Lower lobe of right lung (tissue), 2 donors: ENCODE measurements at regions not wholly inside any gene's neighbourhood (a gene's known extent, or its start where the extent isn't known, plus 50 kb on each side); places are given as distances from the start of the nearest gene placed in this dataset.

Experiments used
- ATAC-seq, 2 donors: fragments of 200-7000 bp; cut with Tn5 transposase; one replicate each; pipeline ENCODE4 v1.9.1; 2020 to 2022; ENCODE audit warnings: mild to moderate bottlenecking in 2 of 2, moderate library complexity in 2 of 2
- DNase-seq: peaks from one replicate; pipeline ENCODE4 v3.0.0-alpha.2; 2020
- H3K27ac ChIP-seq: fragments of 200-600 bp; one replicate; pipeline ENCODE4 v1.8.0; 2022
- H3K27me3 ChIP-seq: fragments of 200-600 bp; one replicate; pipeline ENCODE4 v1.8.0; 2022; ENCODE audit warnings: low read depth
- H3K36me3 ChIP-seq: fragments of 200-600 bp; one replicate; pipeline ENCODE4 v1.8.0; 2022; ENCODE audit warnings: mild to moderate bottlenecking
- H3K4me1 ChIP-seq: fragments of 200-600 bp; one replicate; pipeline ENCODE4 v1.8.0; 2022
- H3K4me3 ChIP-seq: fragments of 200-600 bp; one replicate; pipeline ENCODE4 v1.8.0; 2022; ENCODE audit warnings: mild to moderate bottlenecking
- H3K9me3 ChIP-seq: fragments of 200-600 bp; one replicate; pipeline ENCODE4 v1.8.0; 2022
- intact Hi-C: fragments of 100-400 bp; cut with DNase I; formaldehyde crosslinking; loops from one replicate; pipeline ENCODE4 v1.11.0; 2022
- TF ChIP-seq, protein P1 (sequence below): fragments of 200-600 bp; IDR thresholded peaks from one replicate; pipeline ENCODE4 v1.8.0; 2022; ENCODE audit warnings: antibody characterized with exemption, mild to moderate bottlenecking
- donor health status: DM: no; HTN: yes; CAD: no; lungs with severe emphysema.

DNA sequence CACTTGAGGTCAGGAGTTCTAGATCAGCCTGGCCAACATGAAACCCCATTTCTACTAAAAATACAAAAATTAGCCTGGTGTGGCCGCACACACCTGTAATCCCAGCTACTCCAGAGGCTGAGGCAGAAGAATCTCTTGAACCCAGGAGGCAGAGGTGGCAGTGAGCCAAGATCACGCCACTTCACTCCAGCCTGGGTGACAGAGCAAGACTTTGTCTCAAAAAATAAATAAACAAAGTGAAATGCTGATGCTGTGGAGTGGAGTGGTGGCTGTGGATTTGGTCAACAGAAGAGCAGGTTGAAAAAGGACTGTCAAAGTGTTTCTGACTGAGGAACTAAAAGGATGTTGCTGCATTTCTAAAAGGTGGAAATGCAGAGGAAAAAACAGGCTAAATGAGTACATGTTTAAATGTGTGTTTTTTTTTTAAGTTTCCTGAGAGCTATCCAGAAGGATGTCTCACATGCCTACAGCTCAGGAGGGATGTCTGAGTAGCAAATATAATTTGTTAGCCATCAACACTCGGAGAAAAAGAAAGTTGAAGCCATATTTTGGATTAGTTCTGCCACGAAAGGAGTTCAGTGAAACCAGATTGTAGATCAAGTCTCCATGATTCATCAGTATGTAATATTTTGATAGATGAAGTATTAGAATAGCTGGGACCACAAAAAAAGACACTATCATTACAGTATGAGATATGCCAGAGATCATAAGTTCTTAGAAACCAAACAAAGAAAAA, 621.1 kb upstream of the ADGRB3 start:
- Histone ChIP-seq H3K4me3 (no peak overlapping the region), H3K4me1 (no peaks in the 10 kb centered on the region), H3K9me3 (no peaks in the 10 kb centered on the region), H3K27me3 (no peaks in the 10 kb centered on the region), H3K27ac (no peak overlapping the region), H3K36me3 (no peaks in the 10 kb centered on the region)
- ATAC-seq = no peak
- TF ChIP-seq, protein P1, sequence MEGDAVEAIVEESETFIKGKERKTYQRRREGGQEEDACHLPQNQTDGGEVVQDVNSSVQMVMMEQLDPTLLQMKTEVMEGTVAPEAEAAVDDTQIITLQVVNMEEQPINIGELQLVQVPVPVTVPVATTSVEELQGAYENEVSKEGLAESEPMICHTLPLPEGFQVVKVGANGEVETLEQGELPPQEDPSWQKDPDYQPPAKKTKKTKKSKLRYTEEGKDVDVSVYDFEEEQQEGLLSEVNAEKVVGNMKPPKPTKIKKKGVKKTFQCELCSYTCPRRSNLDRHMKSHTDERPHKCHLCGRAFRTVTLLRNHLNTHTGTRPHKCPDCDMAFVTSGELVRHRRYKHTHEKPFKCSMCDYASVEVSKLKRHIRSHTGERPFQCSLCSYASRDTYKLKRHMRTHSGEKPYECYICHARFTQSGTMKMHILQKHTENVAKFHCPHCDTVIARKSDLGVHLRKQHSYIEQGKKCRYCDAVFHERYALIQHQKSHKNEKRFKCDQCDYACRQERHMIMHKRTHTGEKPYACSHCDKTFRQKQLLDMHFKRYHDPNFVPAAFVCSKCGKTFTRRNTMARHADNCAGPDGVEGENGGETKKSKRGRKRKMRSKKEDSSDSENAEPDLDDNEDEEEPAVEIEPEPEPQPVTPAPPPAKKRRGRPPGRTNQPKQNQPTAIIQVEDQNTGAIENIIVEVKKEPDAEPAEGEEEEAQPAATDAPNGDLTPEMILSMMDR = no peak
- DNase-seq = no peak
- intact Hi-C loops = no loop called here

DNA sequence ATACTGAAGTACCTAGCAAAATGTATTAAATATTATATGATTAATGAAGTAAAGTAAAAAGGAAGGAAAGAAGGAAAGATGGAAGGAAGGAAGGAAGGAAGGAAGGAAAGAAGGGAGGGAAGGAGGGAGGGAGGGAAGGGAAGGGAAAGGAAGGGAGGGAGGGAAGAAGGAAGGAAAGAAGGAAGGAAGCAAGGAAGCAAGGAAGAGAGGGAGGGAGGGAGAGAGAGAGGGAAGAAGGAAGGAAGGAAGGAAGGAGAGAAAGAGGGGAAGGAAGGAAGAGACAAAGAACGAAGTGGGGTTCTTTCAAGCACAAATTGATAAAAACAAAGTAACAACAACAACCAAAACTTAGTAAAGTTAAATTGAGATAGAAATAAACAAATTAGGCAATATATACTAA, 622.3 kb upstream of the ADGRB3 start:
- intact Hi-C loops = no loop called here
- no peak for ATAC-seq
- H3K36me3 ChIP-seq = no peaks in the 10 kb centered on the region
- TF ChIP-seq, protein P1 = no peak
- H3K4me3 ChIP-seq = no peak overlapping the region
- DNase-seq = no peak
- H3K9me3 ChIP-seq = no peaks in the 10 kb centered on the region
- H3K27me3 ChIP-seq = no peaks in the 10 kb centered on the region
- no peak overlapping the region for H3K27ac ChIP-seq
- H3K4me1 ChIP-seq = no peaks in the 10 kb centered on the region

GRCh38 chr6:68010936-68011335, 624.1 kb upstream of the ADGRB3 start:
- ATAC-seq (no peak), DNase-seq (no peak)
- Histone ChIP-seq H3K9me3 (no peaks in the 10 kb centered on the region), H3K36me3 (no peaks in the 10 kb centered on the region), H3K27ac (no peak overlapping the region), H3K4me3 (no peak overlapping the region), H3K4me1 (no peaks in the 10 kb centered on the region), H3K27me3 (no peaks in the 10 kb centered on the region)
- intact Hi-C loops = no loop called here
- TF ChIP-seq, protein P1 = no peak

- no peak for DNase-seq
- intact Hi-C loops = no loop called here
- TF ChIP-seq, protein P1 = no peak
- Histone ChIP-seq H3K4me3 (no peak overlapping the region), H3K27me3 (no peaks in the 10 kb centered on the region), H3K4me1 (no peaks in the 10 kb centered on the region), H3K27ac (no peak overlapping the region), H3K9me3 (no peaks in the 10 kb centered on the region), H3K36me3 (no peaks in the 10 kb centered on the region)
- ATAC-seq = no peak
Measured at GRCh38 chr6:68008445-68008844, 626.6 kb upstream of the ADGRB3 start.

- no peak overlapping the region for H3K27ac ChIP-seq
- TF ChIP-seq, protein P1 = no peak
- DNase-seq (no peak), ATAC-seq (no peak)
- H3K36me3 ChIP-seq = no peaks in the 10 kb centered on the region
- no peak overlapping the region for H3K4me3 ChIP-seq
- H3K27me3 ChIP-seq = no peaks in the 10 kb centered on the region
- intact Hi-C loops = no loop called here
- H3K9me3 ChIP-seq = no peaks in the 10 kb centered on the region
- H3K4me1 ChIP-seq = no peaks in the 10 kb centered on the region
Measured at GRCh38 chr6:68007717-68008116, 627.4 kb upstream of the ADGRB3 start.
